NCI-H460 (cell line): ENCODE measurements at regions not wholly inside any gene's neighbourhood (a gene's known extent, or its start where the extent isn't known, plus 50 kb on each side); places are given as distances from the start of the nearest gene placed in this dataset.

Experiments used
- DNase-seq: peaks from one replicate; pipeline ENCODE4 v3.0.0-alpha.2; 2016; ENCODE audit warnings: low read depth; ENCODE audit errors: extremely low read depth

GRCh38 chr13:109454167-109454917 lies 332.0 kb downstream of the IRS2 start:
- no peak for DNase-seq

DNA sequence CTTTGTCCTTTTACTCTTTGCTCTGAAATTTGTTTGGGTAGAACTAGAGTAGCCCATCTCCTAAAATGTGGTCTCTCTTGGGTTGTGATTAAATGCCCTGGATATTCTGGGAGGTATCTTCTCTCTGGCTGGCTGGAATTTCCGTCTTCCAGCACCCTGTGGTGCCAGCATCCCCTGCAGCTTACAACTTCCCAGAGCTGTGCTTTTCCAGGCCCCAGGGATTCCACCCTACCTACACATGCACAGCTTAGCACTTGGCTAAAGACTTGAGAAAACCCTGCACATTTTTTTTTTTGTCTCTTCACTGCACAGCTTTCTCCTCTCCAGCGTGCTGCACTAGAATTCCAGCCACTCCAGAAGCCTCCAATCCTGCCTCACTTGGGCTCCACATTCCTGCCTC lies 334.7 kb downstream of the IRS2 start:
- DNase-seq = no peak

- DNase-seq = no peak
These were observed 337.8 kb downstream of the IRS2 start for GRCh38 chr13:109448629-109449028.

- DNase-seq = no peak
These were observed 338.7 kb downstream of the IRS2 start for GRCh38 chr13:109447667-109448066.

DNA sequence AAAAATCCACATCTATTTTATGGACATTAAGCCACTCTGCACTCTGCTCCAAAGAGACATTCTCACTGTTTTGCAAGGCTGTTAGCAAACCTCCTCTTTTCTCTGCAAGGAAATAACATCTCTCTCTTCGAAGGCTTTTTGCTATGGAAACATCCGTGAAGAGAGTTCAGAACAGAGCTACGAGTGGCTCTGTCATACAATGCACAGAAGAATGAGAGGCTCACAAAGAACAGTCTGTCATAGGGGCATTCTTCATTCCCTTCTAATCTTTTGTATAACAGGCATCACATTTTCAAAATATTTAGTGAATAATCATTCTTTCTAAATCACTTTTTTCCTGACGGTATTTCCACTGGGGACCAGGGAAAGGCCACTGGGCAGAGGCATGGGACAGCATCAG lies 346.1 kb downstream of the IRS2 start:
- no peak for DNase-seq

DNA sequence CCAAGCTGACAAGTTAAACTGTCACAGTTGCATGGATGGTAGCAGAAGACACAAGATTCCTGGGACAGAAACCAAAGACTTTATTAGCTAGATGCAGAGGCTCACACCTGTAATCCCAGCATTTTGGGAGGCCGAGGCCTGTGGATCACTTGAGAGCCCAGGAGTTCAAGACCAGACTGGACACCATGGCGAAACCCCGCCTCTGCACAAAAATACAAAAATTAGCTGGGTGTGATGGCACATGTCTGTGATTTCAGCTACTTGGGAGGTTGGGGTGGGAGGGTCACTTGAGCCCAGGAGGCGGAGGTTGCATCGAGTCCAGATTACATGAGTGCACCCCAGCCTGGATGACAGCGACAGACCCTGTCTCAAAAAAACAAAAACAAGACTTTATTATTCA lies 346.6 kb downstream of the IRS2 start:
- no peak for DNase-seq

DNA sequence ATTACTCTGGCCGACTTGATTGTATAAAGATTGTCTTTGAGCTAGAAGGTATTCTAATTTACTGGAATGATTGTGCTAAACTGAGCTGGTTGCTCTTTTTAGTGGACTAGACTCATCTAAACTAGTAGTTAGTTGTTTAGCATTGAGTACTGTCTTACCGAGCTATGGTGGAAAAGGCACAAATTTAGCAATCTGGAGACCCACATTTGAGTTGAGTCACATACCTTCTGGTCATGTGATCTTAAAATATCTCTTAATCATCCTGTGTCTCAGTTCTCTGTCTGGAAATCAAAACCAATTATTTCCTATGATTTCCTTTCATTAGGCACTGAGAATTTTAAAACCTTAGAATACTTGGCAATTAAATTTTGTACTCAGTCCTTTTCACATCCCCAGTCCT lies 349.5 kb downstream of the IRS2 start:
- no peak for DNase-seq

DNA sequence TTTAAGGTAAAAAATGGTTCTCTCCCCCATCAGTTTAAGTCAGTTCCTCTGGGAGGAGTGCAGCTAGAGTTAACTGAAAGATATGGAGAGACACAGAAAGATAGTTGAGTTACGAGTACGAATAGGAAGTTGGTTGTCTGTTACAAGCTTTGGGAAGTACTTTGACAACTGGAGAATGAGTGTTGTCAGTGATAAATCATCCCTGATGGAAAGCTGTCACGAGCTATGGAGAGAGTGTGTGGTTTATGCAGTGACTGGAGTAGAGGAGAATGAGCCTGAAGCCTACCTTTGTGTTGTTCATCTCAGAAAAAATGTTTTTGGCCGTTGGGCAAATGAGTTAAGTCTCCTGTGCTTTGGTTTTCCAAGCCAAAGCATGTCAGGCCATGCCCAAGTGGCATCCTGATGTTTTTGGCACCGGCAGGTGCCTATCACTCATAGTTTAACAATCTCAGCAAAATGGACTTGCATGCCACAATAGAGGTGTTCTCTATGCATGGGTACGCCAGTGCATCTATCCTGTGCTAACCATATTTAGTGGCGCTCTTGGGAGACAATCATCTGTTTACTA lies 350.2 kb downstream of the IRS2 start:
- no peak for DNase-seq

DNA sequence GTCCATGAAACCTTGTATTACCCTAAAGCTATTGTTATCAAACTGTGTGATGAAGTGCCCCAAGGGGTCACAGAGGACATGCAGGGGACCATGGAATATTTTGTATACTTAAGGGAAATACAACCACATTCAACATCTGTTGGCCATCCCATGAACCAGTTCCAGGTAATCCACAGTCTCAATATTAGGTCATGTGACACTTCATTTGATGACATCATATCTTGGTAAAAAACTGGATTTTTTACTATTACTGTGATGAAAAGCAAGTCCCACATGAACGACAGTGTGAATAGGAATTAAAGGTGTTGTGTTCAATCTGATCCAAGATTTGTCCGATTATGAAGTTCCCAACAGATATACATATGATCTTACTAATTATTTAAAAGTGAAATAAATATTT lies 355.2 kb downstream of the IRS2 start:
- DNase-seq = no peak

- no peak for DNase-seq
These were observed 358.2 kb downstream of the IRS2 start for GRCh38 chr13:109428146-109428545.

DNA sequence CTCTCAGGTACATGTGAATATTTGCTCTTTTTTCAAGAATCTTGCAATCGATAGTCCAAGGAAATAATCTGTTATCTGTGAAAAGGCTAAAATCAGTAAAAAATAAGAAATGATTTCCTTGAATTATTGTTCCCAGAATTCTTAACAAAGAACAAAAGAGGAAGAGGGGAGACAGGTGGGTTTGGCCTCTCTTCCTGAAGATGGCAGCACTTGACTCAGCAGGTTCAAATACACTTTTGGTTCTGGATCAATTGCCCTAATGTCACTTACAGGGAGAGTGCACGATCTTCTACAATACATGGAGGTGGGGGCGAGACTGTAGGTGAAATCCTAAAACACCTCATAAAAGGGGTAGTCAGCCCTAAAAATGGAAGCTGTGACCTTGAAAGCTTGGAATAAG lies 358.7 kb downstream of the IRS2 start:
- no peak for DNase-seq

DNA sequence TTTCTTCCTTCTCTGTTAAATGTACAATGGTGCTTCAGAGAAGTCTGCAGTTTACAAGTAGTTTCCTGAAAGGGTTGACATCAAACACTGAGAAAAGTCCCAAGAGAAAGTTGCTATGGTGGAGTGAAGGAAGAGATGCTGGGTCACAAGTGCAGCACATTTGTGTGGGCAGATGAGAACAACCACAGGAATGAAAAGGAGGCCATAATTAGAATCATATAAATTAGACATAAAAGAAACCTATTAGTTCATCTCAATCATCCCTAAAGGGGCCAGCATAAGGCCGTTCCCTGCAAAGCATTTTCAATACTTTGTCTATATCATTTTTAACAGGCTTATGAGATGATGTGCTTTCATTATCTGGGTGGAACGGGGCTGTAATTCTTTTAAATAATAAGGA lies 359.2 kb downstream of the IRS2 start:
- no peak for DNase-seq

DNA sequence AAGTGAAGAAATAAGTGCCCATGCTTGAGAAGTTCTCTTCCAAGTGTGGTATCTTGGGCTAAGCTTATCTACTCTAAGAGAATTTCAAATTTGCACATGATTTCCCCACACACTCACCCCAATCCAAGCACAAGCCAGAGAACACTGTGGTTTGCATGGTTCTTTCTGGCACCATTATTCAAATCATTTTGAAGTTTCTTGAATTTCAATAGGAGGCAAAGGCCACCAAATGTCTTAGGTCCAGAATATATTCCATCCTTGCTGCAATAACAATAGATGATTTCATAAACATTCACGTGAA lies 359.7 kb downstream of the IRS2 start:
- DNase-seq = no peak

DNA sequence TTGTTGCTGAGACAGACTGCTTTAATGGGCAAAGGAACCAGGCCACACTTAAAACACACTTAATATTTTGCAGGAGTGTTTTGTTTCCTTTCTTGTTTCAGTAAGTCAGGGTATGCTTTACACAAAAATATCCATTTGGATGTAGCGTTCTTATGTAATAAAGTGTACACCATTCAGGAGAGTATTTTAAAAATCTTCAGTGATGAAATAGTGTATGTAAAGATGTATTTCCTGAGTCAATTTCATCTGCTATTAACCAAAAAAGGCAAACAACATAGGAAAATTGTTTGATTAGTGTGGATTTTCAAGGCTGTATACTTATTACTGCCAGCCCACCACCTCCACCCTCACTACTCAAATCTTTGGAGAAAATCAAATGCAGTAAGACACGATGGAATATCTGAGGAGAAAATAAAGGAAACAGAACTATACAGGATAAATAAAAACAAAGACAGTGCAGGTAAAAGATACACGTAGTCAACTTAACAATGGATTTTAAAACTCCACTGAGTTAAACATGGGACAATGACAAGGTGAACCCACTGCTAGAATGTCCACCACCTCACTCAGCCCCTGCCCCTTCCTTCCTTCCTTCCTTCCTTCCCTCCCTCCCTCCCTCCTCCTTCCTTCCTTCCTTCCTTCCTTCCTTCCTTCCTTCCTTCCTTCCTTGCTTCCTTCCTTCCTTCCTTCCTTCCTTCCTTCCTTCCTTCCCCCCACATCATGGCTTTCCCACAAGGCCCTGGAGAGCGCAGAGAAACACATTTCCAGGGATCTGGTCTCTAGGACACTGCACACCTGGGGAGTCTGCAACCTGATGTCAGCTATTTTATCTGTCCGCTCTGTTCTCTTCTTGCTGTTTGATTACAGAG lies 360.3 kb downstream of the IRS2 start:
- DNase-seq = no peak

DNA sequence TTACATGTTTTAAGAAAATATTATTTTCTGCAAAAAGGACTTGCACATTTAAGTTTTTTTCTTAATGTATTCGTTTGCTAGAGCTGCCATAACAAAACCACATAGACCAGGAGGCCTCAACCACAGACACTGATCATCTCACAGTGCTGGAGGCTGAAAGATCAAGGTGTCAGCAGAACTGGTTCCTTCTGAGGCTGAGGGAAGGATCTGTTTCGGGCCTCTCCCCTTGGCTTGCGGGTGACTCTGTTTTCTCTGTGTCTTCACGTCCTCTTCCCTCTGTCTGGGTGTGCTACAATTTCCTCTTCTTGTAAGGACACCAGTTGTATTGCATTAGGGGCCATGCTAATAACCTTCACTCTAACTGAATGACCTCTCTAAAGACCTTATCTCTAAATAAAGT lies 364.2 kb downstream of the IRS2 start:
- DNase-seq = no peak

GRCh38 chr13:109419896-109420295 lies 366.5 kb downstream of the IRS2 start:
- DNase-seq = no peak

GRCh38 chr13:109418111-109418510 lies 368.3 kb downstream of the IRS2 start:
- DNase-seq = no peak

DNA sequence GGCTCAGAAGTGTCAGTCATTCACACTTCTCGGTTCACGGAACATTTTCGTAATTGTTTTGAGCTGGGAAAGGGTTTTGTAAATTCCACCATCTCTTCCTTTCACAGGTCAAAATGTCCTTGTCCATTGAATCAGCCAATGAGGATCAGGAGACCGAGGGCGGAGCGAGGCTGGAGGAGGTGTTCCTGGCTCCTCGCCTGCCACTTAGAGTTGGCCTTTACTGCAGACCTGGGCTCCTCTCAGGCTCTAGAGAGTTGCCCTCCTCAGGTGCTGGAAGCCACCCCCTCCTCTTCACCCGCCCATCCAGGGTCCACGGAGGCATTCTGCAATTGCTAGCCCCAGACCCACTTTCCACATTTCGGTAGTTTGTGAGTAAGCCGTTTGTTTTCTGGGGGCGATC lies 370.4 kb downstream of the IRS2 start:
- no peak for DNase-seq

GRCh38 chr13:109415057-109415456 lies 371.3 kb downstream of the IRS2 start:
- no peak for DNase-seq

DNA sequence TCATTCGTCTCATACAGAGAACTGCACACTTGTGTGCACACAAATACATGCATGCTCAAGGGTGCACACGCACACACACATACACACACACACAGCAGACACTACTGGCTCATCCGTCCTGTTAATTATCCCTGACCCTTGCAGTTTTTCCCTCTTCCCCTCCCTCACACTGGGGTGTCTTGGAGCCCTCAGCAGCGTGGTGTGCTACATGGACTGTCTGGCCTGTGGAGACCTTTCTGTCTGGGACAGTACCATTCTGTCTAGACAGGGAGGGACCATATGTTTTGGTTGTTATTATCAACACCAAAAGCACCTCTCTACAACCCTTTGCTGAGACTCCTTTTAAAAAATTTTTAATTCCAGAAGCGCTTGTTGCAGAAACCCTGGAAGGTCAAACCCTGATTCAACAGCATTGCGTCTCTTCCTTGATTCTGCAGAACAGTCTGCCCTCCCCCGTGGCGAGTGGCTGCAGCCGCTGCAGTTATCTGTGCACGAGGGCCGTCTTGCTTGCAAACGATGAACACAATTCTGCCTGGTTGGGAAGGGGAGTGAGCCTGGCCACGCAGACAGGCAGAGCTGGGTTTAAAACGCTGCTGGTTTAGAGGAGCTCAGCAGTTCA lies 374.0 kb downstream of the IRS2 start:
- DNase-seq = peak; percentile 39

GRCh38 chr13:109410868-109411267 lies 375.5 kb downstream of the IRS2 start:
- no peak for DNase-seq
